Lower lobe of right lung (tissue), 2 donors: ENCODE measurements at regions not wholly inside any gene's neighbourhood (a gene's known extent, or its start where the extent isn't known, plus 50 kb on each side); places are given as distances from the start of the nearest gene placed in this dataset.

ENCODE experiments used
- ATAC-seq, 2 donors: fragments of 200-7000 bp; cut with Tn5 transposase; one replicate each; pipeline ENCODE4 v1.9.1; 2020 to 2022; ENCODE audit warnings: mild to moderate bottlenecking in 2 of 2, moderate library complexity in 2 of 2
- DNase-seq: peaks from one replicate; pipeline ENCODE4 v3.0.0-alpha.2; 2020
- H3K27ac ChIP-seq: fragments of 200-600 bp; one replicate; pipeline ENCODE4 v1.8.0; 2022
- H3K27me3 ChIP-seq: fragments of 200-600 bp; one replicate; pipeline ENCODE4 v1.8.0; 2022; ENCODE audit warnings: low read depth
- H3K36me3 ChIP-seq: fragments of 200-600 bp; one replicate; pipeline ENCODE4 v1.8.0; 2022; ENCODE audit warnings: mild to moderate bottlenecking
- H3K4me1 ChIP-seq: fragments of 200-600 bp; one replicate; pipeline ENCODE4 v1.8.0; 2022
- H3K4me3 ChIP-seq: fragments of 200-600 bp; one replicate; pipeline ENCODE4 v1.8.0; 2022; ENCODE audit warnings: mild to moderate bottlenecking
- H3K9me3 ChIP-seq: fragments of 200-600 bp; one replicate; pipeline ENCODE4 v1.8.0; 2022
- intact Hi-C: fragments of 100-400 bp; cut with DNase I; formaldehyde crosslinking; loops from one replicate; pipeline ENCODE4 v1.11.0; 2022
- TF ChIP-seq, protein P1 (sequence below): fragments of 200-600 bp; IDR thresholded peaks from one replicate; pipeline ENCODE4 v1.8.0; 2022; ENCODE audit warnings: antibody characterized with exemption, mild to moderate bottlenecking
- donor health status: DM: no; HTN: yes; CAD: no; lungs with severe emphysema.

DNA sequence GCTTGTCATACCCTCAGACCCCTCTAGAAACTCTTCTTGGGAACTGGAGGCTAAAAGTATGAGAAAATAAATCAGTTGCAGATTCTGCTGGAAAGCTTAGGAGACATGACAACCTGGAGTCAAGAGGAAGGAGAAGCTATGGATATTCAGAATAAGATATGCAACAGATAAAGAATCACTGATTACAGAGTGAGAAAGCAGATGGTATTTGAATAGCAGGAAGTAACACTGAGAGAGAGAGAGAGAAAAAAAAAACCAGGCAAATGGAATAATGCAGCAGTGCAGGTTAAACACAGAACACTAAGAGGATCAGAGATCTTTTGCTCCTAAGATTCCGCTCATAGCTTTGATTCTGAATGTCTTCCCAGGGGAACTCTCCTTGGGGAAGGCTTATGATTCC, 1284.1 kb upstream of the NXPH2 start:
- intact Hi-C loops, result no loop called here

GRCh38 chr2:140063356-140063755, 1283.2 kb upstream of the NXPH2 start:
- H3K4me3 ChIP-seq, result no peak overlapping the region
- H3K4me1 ChIP-seq, result no peaks in the 10 kb centered on the region
- no peaks in the 10 kb centered on the region for H3K36me3 ChIP-seq
- no peak for DNase-seq
- H3K27ac ChIP-seq, result no peak overlapping the region
- H3K27me3 ChIP-seq, result no peaks in the 10 kb centered on the region
- TF ChIP-seq, protein P1, sequence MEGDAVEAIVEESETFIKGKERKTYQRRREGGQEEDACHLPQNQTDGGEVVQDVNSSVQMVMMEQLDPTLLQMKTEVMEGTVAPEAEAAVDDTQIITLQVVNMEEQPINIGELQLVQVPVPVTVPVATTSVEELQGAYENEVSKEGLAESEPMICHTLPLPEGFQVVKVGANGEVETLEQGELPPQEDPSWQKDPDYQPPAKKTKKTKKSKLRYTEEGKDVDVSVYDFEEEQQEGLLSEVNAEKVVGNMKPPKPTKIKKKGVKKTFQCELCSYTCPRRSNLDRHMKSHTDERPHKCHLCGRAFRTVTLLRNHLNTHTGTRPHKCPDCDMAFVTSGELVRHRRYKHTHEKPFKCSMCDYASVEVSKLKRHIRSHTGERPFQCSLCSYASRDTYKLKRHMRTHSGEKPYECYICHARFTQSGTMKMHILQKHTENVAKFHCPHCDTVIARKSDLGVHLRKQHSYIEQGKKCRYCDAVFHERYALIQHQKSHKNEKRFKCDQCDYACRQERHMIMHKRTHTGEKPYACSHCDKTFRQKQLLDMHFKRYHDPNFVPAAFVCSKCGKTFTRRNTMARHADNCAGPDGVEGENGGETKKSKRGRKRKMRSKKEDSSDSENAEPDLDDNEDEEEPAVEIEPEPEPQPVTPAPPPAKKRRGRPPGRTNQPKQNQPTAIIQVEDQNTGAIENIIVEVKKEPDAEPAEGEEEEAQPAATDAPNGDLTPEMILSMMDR, result no peak
- no peaks in the 10 kb centered on the region for H3K9me3 ChIP-seq
- intact Hi-C loops, result no loop called here
- ATAC-seq, result no peak

More for the DNA sequence above, 1284.1 kb upstream of the NXPH2 start:
- ATAC-seq, result no peak
- Histone ChIP-seq H3K27me3 (no peaks in the 10 kb centered on the region), H3K9me3 (no peaks in the 10 kb centered on the region), H3K4me1 (no peaks in the 10 kb centered on the region), H3K4me3 (no peak overlapping the region), H3K27ac (no peak overlapping the region), H3K36me3 (no peaks in the 10 kb centered on the region)
- no peak for DNase-seq
- TF ChIP-seq, protein P1, result no peak

DNA sequence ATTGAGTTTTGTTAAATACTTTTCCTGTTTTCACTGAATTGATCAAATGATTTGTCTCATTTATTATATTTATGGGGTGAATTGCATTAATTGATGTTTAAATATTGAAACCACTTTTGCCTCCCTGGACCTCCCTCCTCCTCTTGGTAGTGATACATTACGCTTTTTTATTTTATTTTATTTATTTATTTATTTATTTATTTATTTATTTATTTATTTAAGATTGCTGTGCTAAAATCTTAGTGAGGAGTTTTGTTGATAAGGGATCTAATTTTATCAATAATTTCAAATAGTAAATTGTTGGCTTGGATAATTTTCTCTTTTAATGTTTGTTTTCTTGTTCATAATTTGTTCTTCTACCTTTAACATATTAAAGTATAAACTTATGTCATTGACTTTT, 1281.0 kb upstream of the NXPH2 start:
- intact Hi-C loops, result no loop called here
- no peak for ATAC-seq
- Histone ChIP-seq H3K9me3 (no peaks in the 10 kb centered on the region), H3K4me3 (no peak overlapping the region), H3K27ac (no peak overlapping the region), H3K36me3 (no peaks in the 10 kb centered on the region), H3K27me3 (no peaks in the 10 kb centered on the region), H3K4me1 (no peaks in the 10 kb centered on the region)
- TF ChIP-seq, protein P1, result no peak
- no peak for DNase-seq

DNA sequence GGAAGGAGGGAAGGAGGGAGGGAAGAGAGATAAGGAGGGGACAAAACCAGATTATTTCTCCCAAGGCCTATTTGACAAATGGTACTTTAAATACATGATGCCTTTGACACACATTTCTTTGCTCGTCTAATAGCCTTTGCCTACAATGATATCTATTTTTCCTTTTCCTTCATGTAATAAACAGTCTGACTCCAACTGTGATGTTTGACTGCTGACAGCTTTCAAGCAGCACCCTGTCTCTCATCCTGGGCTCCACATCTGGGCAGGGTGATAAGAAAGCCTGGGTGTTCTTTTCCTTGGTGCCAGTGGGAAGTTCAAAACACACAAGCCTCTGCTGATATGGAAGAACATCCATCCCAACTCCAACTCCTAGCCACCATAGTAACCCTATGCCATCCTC, 1277.7 kb upstream of the NXPH2 start:
- TF ChIP-seq, protein P1, result no peak

GRCh38 chr2:140041811-140042210, 1261.6 kb upstream of the NXPH2 start:
- TF ChIP-seq, protein P1, result no peak
- Histone ChIP-seq H3K27me3 (no peaks in the 10 kb centered on the region), H3K27ac (no peak overlapping the region), H3K4me1 (no peaks in the 10 kb centered on the region), H3K9me3 (no peaks in the 10 kb centered on the region), H3K36me3 (no peaks in the 10 kb centered on the region), H3K4me3 (no peak overlapping the region)
- ATAC-seq (no peak), DNase-seq (no peak)
- intact Hi-C loops, result no loop called here

More for the DNA sequence above, 1277.7 kb upstream of the NXPH2 start:
- Histone ChIP-seq H3K36me3 (no peaks in the 10 kb centered on the region), H3K9me3 (no peaks in the 10 kb centered on the region), H3K4me3 (no peak overlapping the region), H3K27me3 (no peaks in the 10 kb centered on the region), H3K4me1 (no peaks in the 10 kb centered on the region), H3K27ac (no peak overlapping the region)
- ATAC-seq, result no peak
- no peak for DNase-seq
- intact Hi-C loops, result no loop called here

DNA sequence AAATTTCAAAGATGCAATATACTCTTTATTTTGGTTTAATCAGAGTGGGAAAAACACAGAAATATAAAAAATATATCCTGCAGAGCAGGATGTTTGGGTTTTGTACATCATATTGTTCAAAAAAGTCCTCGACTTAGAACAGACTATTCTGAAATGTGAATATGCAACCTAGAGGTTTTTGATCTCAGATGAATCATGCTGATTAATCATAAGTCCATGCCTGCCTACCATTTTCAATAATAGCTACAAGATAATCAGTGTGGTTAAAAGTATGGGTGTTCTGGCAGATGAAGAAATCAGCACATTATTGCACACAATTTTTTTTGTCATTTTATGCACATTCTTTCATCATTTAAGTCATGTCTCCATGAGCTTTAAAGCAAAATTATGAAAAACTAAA, 1261.0 kb upstream of the NXPH2 start:
- no peaks in the 10 kb centered on the region for H3K27me3 ChIP-seq
- no peak overlapping the region for H3K4me3 ChIP-seq
- no peaks in the 10 kb centered on the region for H3K4me1 ChIP-seq
- no peaks in the 10 kb centered on the region for H3K9me3 ChIP-seq
- no peaks in the 10 kb centered on the region for H3K36me3 ChIP-seq
- DNase-seq (no peak), ATAC-seq (no peak)
- intact Hi-C loops, result no loop called here
- H3K27ac ChIP-seq, result no peak overlapping the region
- TF ChIP-seq, protein P1, result no peak
